IMR-90 (cell line): ENCODE measurements at regions not wholly inside any gene's neighbourhood (a gene's known extent, or its start where the extent isn't known, plus 50 kb on each side); places are given as distances from the start of the nearest gene placed in this dataset.
A peak's percentile ranks its signal among the peaks of the same experiment; 100 is the strongest.

ENCODE experiments used
- ATAC-seq: fragments of 200-7000 bp; cut with Tn5 transposase; 2 replicates; pipeline ENCODE4 v1.9.1; 2020; ENCODE audit warnings: low read depth, mild to moderate bottlenecking, moderate library complexity
- BruUV-seq: library from RNA; stranded (reverse); fragments of 400-500 nt; replicated peaks from 2 replicates; lab custom pipeline; 2021; lab: Mats Ljungman, UMichigan
- CTCF ChIA-PET: fragments of 300-600 bp; formaldehyde crosslinking; extraction: SDS; loops from one replicate; lab custom pipeline; 2021; ENCODE audit warnings: antibody characterized with exemption; lab: Yijun Ruan, JAX
- POLR2A ChIA-PET: fragments of 300-600 bp; sonication (Branson Sonifier 250); formaldehyde crosslinking; loops from one replicate; lab custom pipeline; 2022; ENCODE audit warnings: antibody characterized with exemption; ENCODE audit not compliant: unreplicated experiment; lab: Charles Lee
- DNase-seq: peaks from one replicate; pipeline ENCODE4 v3.0.0; 2013
- H2AFZ ChIP-seq: replicated peaks from 2 replicates; pipeline ENCODE3; 2013; ENCODE audit warnings: low read length, mild to moderate bottlenecking; ENCODE audit not compliant: poor library complexity
- H2AK5ac ChIP-seq: 2 replicates; pipeline ENCODE4 v1.6.1; 2013; ENCODE audit warnings: low read depth, low read length, inconsistent platforms
- H2AK9ac ChIP-seq: replicated peaks from 2 replicates; pipeline ENCODE3; 2013; ENCODE audit warnings: mild to moderate bottlenecking, low read depth, low read length, moderate library complexity; ENCODE audit not compliant: poor library complexity
- H2BK120ac ChIP-seq: 2 replicates; pipeline ENCODE4 v1.6.1; 2013; ENCODE audit warnings: low read depth, low read length, inconsistent platforms
- H2BK15ac ChIP-seq: 3 replicates; pipeline ENCODE4 v1.6.1; 2013; ENCODE audit warnings: low read depth, low read length, inconsistent platforms
- H2BK20ac ChIP-seq: 2 replicates; pipeline ENCODE4 v1.6.1; 2013; ENCODE audit warnings: low read depth, mild to moderate bottlenecking, inconsistent platforms, low read length, moderate library complexity
- H2BK5ac ChIP-seq: 2 replicates; pipeline ENCODE4 v1.6.1; 2013; ENCODE audit warnings: mild to moderate bottlenecking, low read depth, low read length, inconsistent platforms; ENCODE audit not compliant: poor library complexity, severe bottlenecking
- H3K14ac ChIP-seq: replicated peaks from 2 replicates; pipeline ENCODE4 v1.6.1; 2013; ENCODE audit warnings: low read depth, low read length, inconsistent platforms
- H3K18ac ChIP-seq: 2 replicates; pipeline ENCODE4 v1.6.1; 2013; ENCODE audit warnings: low read depth, low read length, control low read depth
- H3K23ac ChIP-seq: 2 replicates; pipeline ENCODE4 v1.6.1; 2013; ENCODE audit warnings: low read depth, low read length, inconsistent platforms
- H3K27ac ChIP-seq: 2 replicates; pipeline ENCODE4 v1.5.1; 2013; ENCODE audit warnings: mild to moderate bottlenecking, control low read depth, low read length; ENCODE audit not compliant: insufficient read depth
- H3K27me3 ChIP-seq: 2 replicates; pipeline ENCODE4 v1.6.1; 2013; ENCODE audit warnings: low read length; ENCODE audit not compliant: control insufficient read depth, insufficient read depth
- H3K36me3 ChIP-seq: 2 replicates; pipeline ENCODE4 v1.6.1; 2013; ENCODE audit warnings: low read length, mixed read lengths; ENCODE audit not compliant: control insufficient read depth, insufficient read depth
- H3K4ac ChIP-seq: 2 replicates; pipeline ENCODE4 v1.6.1; 2013; ENCODE audit warnings: low read depth, low read length, inconsistent platforms
- H3K4me1 ChIP-seq: 2 replicates; pipeline ENCODE4 v1.6.1; 2013; ENCODE audit warnings: low read length, mixed read lengths; ENCODE audit not compliant: control insufficient read depth, insufficient read depth
- H3K4me2 ChIP-seq: 2 replicates; pipeline ENCODE4 v1.6.1; 2013; ENCODE audit warnings: low read depth, mild to moderate bottlenecking, control low read depth, low read length, moderate library complexity
- H3K4me3 ChIP-seq: 2 replicates; pipeline ENCODE4 v1.5.1; 2013; ENCODE audit warnings: low read depth, mild to moderate bottlenecking, control low read depth, low read length, moderate library complexity; ENCODE audit not compliant: insufficient read depth
- H3K56ac ChIP-seq: 2 replicates; pipeline ENCODE4 v1.6.1; 2013; ENCODE audit warnings: low read length, inconsistent platforms; ENCODE audit not compliant: insufficient read depth; ENCODE audit errors: extremely low read depth
- H3K79me1 ChIP-seq, 2 experiments: 2 replicates each; pipeline ENCODE4 v1.6.1; 2013; ENCODE audit warnings: low read length in 2 of 2, inconsistent platforms in 1 of 2, low read depth in 1 of 2
- H3K9ac ChIP-seq: 2 replicates; pipeline ENCODE4 v1.6.1; 2013; ENCODE audit warnings: low read depth, low read length, control low read depth
- H3K9me1 ChIP-seq: 2 replicates; pipeline ENCODE4 v1.6.1; 2013; ENCODE audit warnings: low read length, inconsistent platforms; ENCODE audit not compliant: insufficient read depth
- H3K9me3 ChIP-seq: 2 replicates; pipeline ENCODE4 v1.6.1; 2013; ENCODE audit warnings: low read length; ENCODE audit not compliant: control insufficient read depth, insufficient read depth
- H4K20me1 ChIP-seq: 2 replicates; pipeline ENCODE4 v1.6.1; 2013; ENCODE audit warnings: low read length, inconsistent platforms; ENCODE audit not compliant: insufficient read depth
- H4K5ac ChIP-seq: 2 replicates; pipeline ENCODE4 v1.6.1; 2013; ENCODE audit warnings: mild to moderate bottlenecking, low read depth, low read length, control low read depth
- H4K8ac ChIP-seq, 2 experiments: 2 replicates each; pipeline ENCODE4 v1.6.1; 2013; ENCODE audit warnings: low read depth in 2 of 2, low read length in 2 of 2, control low read depth in 1 of 2, inconsistent platforms in 1 of 2
- H4K91ac ChIP-seq: 2 replicates; pipeline ENCODE4 v1.6.1; 2013; ENCODE audit warnings: low read depth, low read length, inconsistent platforms; ENCODE audit not compliant: insufficient read depth
- BHLHE40 ChIP-seq: fragments of 150-350 bp; IDR thresholded peaks from 2 replicates; pipeline ENCODE4 v1.6.1; 2016; ENCODE audit warnings: mild to moderate bottlenecking, low read depth, low read length
- FOS ChIP-seq: fragments of 150-350 bp; IDR thresholded peaks from 2 replicates; pipeline ENCODE4 v1.6.1; 2016; ENCODE audit warnings: low read depth, low read length
- MAFK ChIP-seq: IDR thresholded peaks from 2 replicates; pipeline ENCODE4 v1.6.1; 2012; ENCODE audit warnings: low read depth, low read length, improper control_type of control experiment
- MXI1 ChIP-seq: IDR thresholded peaks from 2 replicates; pipeline ENCODE4 v1.6.1; 2012; ENCODE audit warnings: low read depth, mild to moderate bottlenecking, low read length, moderate library complexity, borderline replicate concordance
- NFE2L2 ChIP-seq: fragments of 150-350 bp; IDR thresholded peaks from 2 replicates; pipeline ENCODE4 v1.6.1; 2016; ENCODE audit warnings: low read depth, mild to moderate bottlenecking, low read length
- POLR2A ChIP-seq: IDR thresholded peaks from 2 replicates; pipeline ENCODE4 v1.6.1; 2012; ENCODE audit warnings: mild to moderate bottlenecking, low read depth, low read length
- RAD21 ChIP-seq: IDR thresholded peaks from 2 replicates; pipeline ENCODE4 v1.6.1; 2012; ENCODE audit warnings: low read length, improper control_type of control experiment
- RFX5 ChIP-seq: IDR thresholded peaks from 2 replicates; pipeline ENCODE4 v1.8.0; 2012; ENCODE audit warnings: low read depth, mild to moderate bottlenecking, low read length, moderate library complexity
- USF2 ChIP-seq: fragments of 150-350 bp; IDR thresholded peaks from 2 replicates; pipeline ENCODE4 v1.6.1; 2017; ENCODE audit warnings: mild to moderate bottlenecking, antibody characterized with exemption, low read length, low read depth
- WGBS, 2 experiments: methylation state at CpG; one replicate each; pipeline versions ENCODE4 v1.1.5 to v1.1.7; 2013; ENCODE audit warnings: missing lambda C conversion rate in 2 of 2; ENCODE audit not compliant: insufficient read length in 1 of 2; ENCODE audit errors: extremely low coverage in 2 of 2; 5-methylcytosine and 5-hydroxymethylcytosine counted together
- dilution Hi-C: fragments of 300-500 bp; cut with HindIII; formaldehyde crosslinking; loops from one replicate; pipeline ENCODE4 v1.14.3; 2018; ENCODE audit warnings: low sequenced_read_pairs; ENCODE audit not compliant: unreplicated experiment
- in situ Hi-C: fragments of 300-500 bp; cut with MboI; formaldehyde crosslinking; loops from 3 replicates; pipeline ENCODE4 v1.14.3; 2019; ENCODE audit warnings: low sequenced_read_pairs, inconsistent platforms, mixed read lengths
- intact Hi-C: fragments of 100-400 bp; cut with micrococcal nuclease; formaldehyde crosslinking; loops from 2 replicates; pipeline ENCODE4 v1.10.0; 2022

GRCh38 chr2:150639383-150639782, 151.9 kb upstream of the RND3 start:
- Histone ChIP-seq H4K91ac (no peak overlapping the region), H3K23ac (no peak overlapping the region), H3K27ac (peak overlapping the region; percentile 56; the same call in 1 of the 2 replicates), H3K4me3 (no peak overlapping the region), H3K4ac (no peak overlapping the region), H2BK15ac (0 out of 3 replicates have a peak overlapping the region, but pooled peaks have one; percentile 20), H3K9me3 (no peaks in the 10 kb centered on the region), H2AK9ac (no peak overlapping the region), H2BK20ac (no peak overlapping the region; the same call in 1 of the 2 replicates), H3K79me1 (no peaks in the 10 kb centered on the region), H3K18ac (peak overlapping the region; percentile 50), H3K27me3 (no peaks in the 10 kb centered on the region), H3K56ac (no peak overlapping the region), H3K36me3 (no peaks in the 10 kb centered on the region), H2AK5ac (no peak overlapping the region), H2AFZ (no peak overlapping the region), H3K4me2 (peak overlapping the region; percentile 53), H3K9me1 (peaks cover 5% of the 10 kb centered on the region), H4K5ac (peak overlapping the region; percentile 63; the same call in 1 of the 2 replicates), H2BK120ac (peak overlapping the region; percentile 1; the same call in 1 of the 2 replicates), H4K8ac (peak overlapping the region in 1 of 2 experiments; percentile 14; a peak in 2 of 4 replicates), H2BK5ac (peak overlapping the region; percentile 28), H3K14ac (no peak overlapping the region), H4K20me1 (no peaks in the 10 kb centered on the region), H3K9ac (peak overlapping the region; percentile 41; the same call in 1 of the 2 replicates), H3K4me1 (peaks cover 5% of the 10 kb centered on the region)
- ChIA-PET CTCF (interaction anchor here (0.6 to 1.3 kb wide), 2 partner anchors 91 to 612 kb away, joined by 3 read pairs; no protein-coding TSS in a partner anchor), POLR2A (no interaction called here)
- ATAC-seq (peak; percentile 30; the same call in 1 of the 2 replicates), DNase-seq (no peak)
- intact Hi-C loops (no loop called here), in situ Hi-C loops (no loop called here), dilution Hi-C loops (no loop called here)
- no TSS peak for BruUV-seq
- WGBS, 2 experiments: no CpG with 5 or more reads among the region's 3 CpGs
- TF ChIP-seq BHLHE40 (no peak), FOS (no peak), RAD21 (no peak), NFE2L2 (no peak), MAFK (no peak), MXI1 (no peak), POLR2A (no peak), RFX5 (no peak), USF2 (no peak)
